GM12878 (cell line): ENCODE measurements at regions not wholly inside any gene's neighbourhood (a gene's known extent, or its start where the extent isn't known, plus 50 kb on each side); places are given as distances from the start of the nearest gene placed in this dataset.

Experiments
- ATAC-seq: fragments of 200-7000 bp; cut with Tn5 transposase; 3 replicates; pipeline ENCODE4 v1.9.1; 2020; ENCODE audit warnings: mild to moderate bottlenecking, moderate library complexity
- BruUV-seq: library from RNA; stranded (reverse); fragments of 400-500 nt; replicated peaks from 2 replicates; lab custom pipeline; 2021; lab: Mats Ljungman, UMichigan
- CTCF ChIA-PET: fragments of 300-600 bp; sonication (Branson Sonifier 250); formaldehyde crosslinking; extraction: SDS; loops from one replicate; lab custom pipeline; 2021; ENCODE audit warnings: inconsistent platforms; lab: Yijun Ruan, JAX
- POLR2A ChIA-PET: fragments of 350-600 bp; formaldehyde crosslinking; extraction: SDS; loops from one replicate; lab custom pipeline; 2021; ENCODE audit warnings: inconsistent platforms; lab: Charles Lee
- RAD21 ChIA-PET: fragments of 300-600 bp; sonication (Branson Sonifier 250); formaldehyde crosslinking; loops from one replicate; lab custom pipeline; 2023; ENCODE audit warnings: antibody characterized with exemption; ENCODE audit not compliant: unreplicated experiment; lab: Charles Lee
- SMC1A ChIA-PET: fragments of 300-600 bp; sonication (Branson Sonifier 250); formaldehyde crosslinking; loops from one replicate; lab custom pipeline; 2023; ENCODE audit not compliant: unreplicated experiment, uncharacterized antibody; lab: Charles Lee
- DNase-seq: peaks from one replicate; pipeline ENCODE4 v3.0.0-alpha.2; 2011; ENCODE audit warnings: low read depth, low spot score
- FAIRE-seq: peaks from 3 replicates; lab custom pipeline; 2011; peaks lifted over from hg19 to GRCh38; lab: Jason Lieb, UNC
- H2AFZ ChIP-seq: 2 replicates; pipeline ENCODE4 v1.6.0; 2011; ENCODE audit warnings: low read depth, low read length, control low read depth; ENCODE audit not compliant: control insufficient read depth
- H3K27ac ChIP-seq: 2 replicates; pipeline ENCODE4 v1.5.1; 2011; ENCODE audit warnings: control low read depth; ENCODE audit not compliant: control insufficient read depth, insufficient read depth
- H3K27me3 ChIP-seq, 2 experiments: replicated peaks in 1 of 2; 2 replicates each; pipeline versions ENCODE4 v1.6.0 to v1.6.1; 2011; ENCODE audit warnings: low read length in 1 of 2; ENCODE audit not compliant: control insufficient read depth in 2 of 2, insufficient read depth in 2 of 2
- H3K36me3 ChIP-seq, 2 experiments: 2 replicates each; pipeline ENCODE4 v1.5.1; 2011; ENCODE audit warnings: low read length in 1 of 2; ENCODE audit not compliant: control insufficient read depth in 2 of 2, insufficient read depth in 2 of 2
- H3K4me1 ChIP-seq: 2 replicates; pipeline ENCODE4 v1.6.1; 2011; ENCODE audit warnings: mild to moderate bottlenecking, low read length, moderate library complexity, mixed read lengths; ENCODE audit not compliant: control insufficient read depth, insufficient read depth
- H3K4me2 ChIP-seq: 2 replicates; pipeline ENCODE4 v1.6.0; 2011; ENCODE audit warnings: control low read depth; ENCODE audit not compliant: control insufficient read depth, insufficient read depth
- H3K4me3 ChIP-seq: fragments of 200-600 bp; sonication (generic); 2 replicates; pipeline ENCODE4 v1.5.1; 2016
- H3K79me2 ChIP-seq: 2 replicates; pipeline ENCODE4 v1.6.0; 2011; ENCODE audit warnings: low read length; ENCODE audit not compliant: control insufficient read depth, insufficient read depth
- H3K9ac ChIP-seq: 2 replicates; pipeline ENCODE4 v1.8.0; 2011; ENCODE audit warnings: low read length, control low read depth, mixed read lengths; ENCODE audit not compliant: control insufficient read depth, insufficient read depth
- H3K9me3 ChIP-seq: replicated peaks from 3 replicates; pipeline ENCODE4 v1.5.1; 2011; ENCODE audit warnings: mild to moderate bottlenecking, low read length; ENCODE audit not compliant: control insufficient read depth, insufficient read depth
- H4K20me1 ChIP-seq: 2 replicates; pipeline ENCODE4 v1.6.0; 2011; ENCODE audit not compliant: control insufficient read depth, insufficient read depth
- CREB1 ChIP-seq: IDR thresholded peaks from 2 replicates; pipeline ENCODE4 v1.6.1; 2012; ENCODE audit warnings: low read depth, mild to moderate bottlenecking, inconsistent platforms
- DPF2 ChIP-seq: fragments of 450-650 bp; IDR thresholded peaks from 2 replicates; pipeline ENCODE4 v1.6.1; 2017; ENCODE audit warnings: mild to moderate bottlenecking
- EGR1 ChIP-seq, 2 experiments: IDR thresholded peaks; 1 replicate in 1 of 2; 2 replicates in 1 of 2; pipeline ENCODE4 v1.6.1; 2011 to 2012; ENCODE audit warnings: low read depth in 2 of 2, low read length in 2 of 2, borderline replicate concordance in 1 of 2, mild to moderate bottlenecking in 1 of 2, moderate library complexity in 1 of 2
- ELK1 ChIP-seq: IDR thresholded peaks from 2 replicates; pipeline ENCODE4 v1.6.1; 2012; ENCODE audit warnings: low read depth, low read length, improper control_type of control experiment
- FOS ChIP-seq: IDR thresholded peaks from 3 replicates; pipeline ENCODE4 v1.6.1; 2011; ENCODE audit warnings: borderline replicate concordance; ENCODE audit not compliant: insufficient read length; ENCODE audit errors: extremely low read depth
- HDGF ChIP-seq: fragments of 450-650 bp; IDR thresholded peaks from 2 replicates; pipeline ENCODE4 v1.6.1; 2016; ENCODE audit warnings: antibody characterized with exemption
- IKZF2 ChIP-seq, 2 experiments: fragments of 450-650 bp; IDR thresholded peaks; 2 replicates each; pipeline ENCODE4 v1.6.1; 2017; ENCODE audit warnings: mild to moderate bottlenecking in 2 of 2, moderate library complexity in 2 of 2
- KLF5 ChIP-seq: fragments of 450-650 bp; IDR thresholded peaks from 2 replicates; pipeline ENCODE4 v1.6.1; 2014; ENCODE audit warnings: mild to moderate bottlenecking; ENCODE audit not compliant: partially characterized antibody
- PAX5 ChIP-seq: IDR thresholded peaks from 2 replicates; pipeline ENCODE4 v1.6.1; 2011; ENCODE audit warnings: low read depth, low read length, borderline replicate concordance
- RAD21 ChIP-seq: IDR thresholded peaks from 2 replicates; pipeline ENCODE4 v1.6.1; 2011; ENCODE audit warnings: mild to moderate bottlenecking, low read depth, low read length, moderate library complexity; ENCODE audit not compliant: insufficient read depth
- RELA ChIP-seq: fragments of 450-650 bp; IDR thresholded peaks from 2 replicates; pipeline ENCODE4 v1.8.0; 2014; ENCODE audit warnings: borderline replicate concordance; ENCODE audit not compliant: partially characterized antibody
- SUZ12 ChIP-seq: fragments of 200-600 bp; sonication (generic); IDR thresholded peaks from one replicate; pipeline ENCODE4 v1.6.1; 2018; ENCODE audit warnings: antibody characterized with exemption, mild to moderate bottlenecking; ENCODE audit not compliant: unreplicated experiment
- ZBTB11 ChIP-seq: fragments of 450-650 bp; formaldehyde crosslinking; IDR thresholded peaks from 2 replicates; pipeline ENCODE4 v1.5.0; 2022; ENCODE audit warnings: mild to moderate bottlenecking, missing genetic modification characterization
- ZNF207 ChIP-seq: fragments of 450-650 bp; IDR thresholded peaks from 2 replicates; pipeline ENCODE4 v1.6.1; 2014; ENCODE audit warnings: antibody characterized with exemption, mild to moderate bottlenecking, borderline replicate concordance
- ZSCAN29 ChIP-seq: fragments of 450-650 bp; IDR thresholded peaks from 2 replicates; pipeline ENCODE4 v1.6.1; 2017; ENCODE audit warnings: mild to moderate bottlenecking, moderate library complexity
- WGBS: methylation state at CpG from one replicate; pipeline ENCODE4 v1.1.6; 2016; ENCODE audit warnings: low lambda C conversion rate; ENCODE audit not compliant: insufficient replicate concordance, insufficient coverage; ENCODE audit errors: missing lambda C conversion rate; 5-methylcytosine and 5-hydroxymethylcytosine counted together
- in situ Hi-C: fragments of 300-500 bp; cut with MboI; formaldehyde crosslinking; loops from 9 replicates; pipeline ENCODE4 v1.14.3; 2018; ENCODE audit warnings: mixed read lengths
- intact Hi-C: fragments of 100-400 bp; cut with micrococcal nuclease; formaldehyde crosslinking; loops from one replicate; pipeline ENCODE4 v1.14.2; 2022; ENCODE audit not compliant: unreplicated experiment
- TF ChIP-seq, protein P1 (sequence below): fragments of 450-650 bp; IDR thresholded peaks from 2 replicates; pipeline ENCODE4 v1.6.1; 2018; ENCODE audit warnings: mild to moderate bottlenecking, low read depth, moderate library complexity; ENCODE audit not compliant: partially characterized antibody

GRCh38 chr3:10746001-10746400, 70.0 kb upstream of the SLC6A11 start:
- DNase-seq: no peak
- H3K9ac ChIP-seq: no peak overlapping the region
- H3K9me3 ChIP-seq: no peaks in the 10 kb centered on the region
- no TSS peak for BruUV-seq
- no peak overlapping the region for H3K4me3 ChIP-seq
- H3K4me2 ChIP-seq: no peak overlapping the region
- FAIRE-seq: no peak
- no peak for ATAC-seq
- 0% methylated on average over 4 of the region's 4 CpGs for WGBS
- ChIA-PET RAD21 (no interaction called here), SMC1A (no interaction called here), POLR2A (no interaction called here), CTCF (no interaction called here)
- no peaks in the 10 kb centered on the region for H3K4me1 ChIP-seq
- no peaks in the 10 kb centered on the region for H4K20me1 ChIP-seq
- TF ChIP-seq, protein P1, sequence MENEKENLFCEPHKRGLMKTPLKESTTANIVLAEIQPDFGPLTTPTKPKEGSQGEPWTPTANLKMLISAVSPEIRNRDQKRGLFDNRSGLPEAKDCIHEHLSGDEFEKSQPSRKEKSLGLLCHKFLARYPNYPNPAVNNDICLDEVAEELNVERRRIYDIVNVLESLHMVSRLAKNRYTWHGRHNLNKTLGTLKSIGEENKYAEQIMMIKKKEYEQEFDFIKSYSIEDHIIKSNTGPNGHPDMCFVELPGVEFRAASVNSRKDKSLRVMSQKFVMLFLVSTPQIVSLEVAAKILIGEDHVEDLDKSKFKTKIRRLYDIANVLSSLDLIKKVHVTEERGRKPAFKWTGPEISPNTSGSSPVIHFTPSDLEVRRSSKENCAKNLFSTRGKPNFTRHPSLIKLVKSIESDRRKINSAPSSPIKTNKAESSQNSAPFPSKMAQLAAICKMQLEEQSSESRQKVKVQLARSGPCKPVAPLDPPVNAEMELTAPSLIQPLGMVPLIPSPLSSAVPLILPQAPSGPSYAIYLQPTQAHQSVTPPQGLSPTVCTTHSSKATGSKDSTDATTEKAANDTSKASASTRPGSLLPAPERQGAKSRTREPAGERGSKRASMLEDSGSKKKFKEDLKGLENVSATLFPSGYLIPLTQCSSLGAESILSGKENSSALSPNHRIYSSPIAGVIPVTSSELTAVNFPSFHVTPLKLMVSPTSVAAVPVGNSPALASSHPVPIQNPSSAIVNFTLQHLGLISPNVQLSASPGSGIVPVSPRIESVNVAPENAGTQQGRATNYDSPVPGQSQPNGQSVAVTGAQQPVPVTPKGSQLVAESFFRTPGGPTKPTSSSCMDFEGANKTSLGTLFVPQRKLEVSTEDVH: no peak
- TF ChIP-seq ZNF207: no peak
- TF ChIP-seq ZSCAN29: no peak
- TF ChIP-seq PAX5: no peak
- no peak for TF ChIP-seq FOS
- TF ChIP-seq DPF2: no peak
- TF ChIP-seq RELA: no peak
- no peak for TF ChIP-seq IKZF2 (IDR thresholded peaks at IDR 0.05)
- TF ChIP-seq KLF5: no peak
- TF ChIP-seq SUZ12: no peak
- TF ChIP-seq RAD21: no peak
- no peak for TF ChIP-seq EGR1 (IDR thresholded peaks at IDR 0.05; ENCODE audit: borderline replicate concordance in 1 of 2, low read depth in 2 of 2, low read length in 2 of 2)
- no peak for TF ChIP-seq ZBTB11 (CRISPR knock-in tag)
- no peak for TF ChIP-seq CREB1
- TF ChIP-seq HDGF: no peak
- no peak for TF ChIP-seq ELK1
- H3K27ac ChIP-seq: no peak overlapping the region
- no peaks in the 10 kb centered on the region; a peak in 2 of 4 replicates for H3K27me3 ChIP-seq
- no peak overlapping the region for H2AFZ ChIP-seq
- H3K79me2 ChIP-seq: no peaks in the 10 kb centered on the region
- intact Hi-C loops (no loop called here), in situ Hi-C loops (no loop called here)
- no peaks in the 10 kb centered on the region for H3K36me3 ChIP-seq
